ENCODE measurements at regions not wholly inside any gene's neighbourhood (a gene's known extent, or its start where the extent isn't known, plus 50 kb on each side); places are given as distances from the start of the nearest gene placed in this dataset.

GRCh38 chr2:180675170-180675569 lies 305.2 kb upstream of the UBE2E3 start:
- DNase-seq = no peak
- ATAC-seq = no peak
- intact Hi-C loops (cut with micrococcal nuclease) = no loop called here

GRCh38 chr2:180672377-180672776 lies 308.0 kb upstream of the UBE2E3 start:
- intact Hi-C loops (cut with micrococcal nuclease) = no loop called here
- no peak for ATAC-seq
- DNase-seq = no peak

GRCh38 chr2:180670302-180671003 lies 310.0 kb upstream of the UBE2E3 start:
- DNase-seq (no peak), ATAC-seq (no peak)
- intact Hi-C loops (cut with micrococcal nuclease) = no loop called here

- intact Hi-C loops (cut with micrococcal nuclease) = no loop called here
- DNase-seq (no peak), ATAC-seq (no peak)
These were observed 311.4 kb upstream of the UBE2E3 start for GRCh38 chr2:180669016-180669415.

GRCh38 chr2:180664507-180664906 lies 315.9 kb upstream of the UBE2E3 start:
- intact Hi-C loops (cut with micrococcal nuclease) = no loop called here
- DNase-seq (no peak), ATAC-seq (no peak)

GRCh38 chr2:180662941-180663471 lies 317.4 kb upstream of the UBE2E3 start:
- no peak for ATAC-seq
- intact Hi-C loops (cut with micrococcal nuclease) = no loop called here
- no peak for DNase-seq

- intact Hi-C loops (cut with micrococcal nuclease) = no loop called here
- DNase-seq (no peak), ATAC-seq (no peak)
These were observed 317.9 kb upstream of the UBE2E3 start for GRCh38 chr2:180662521-180662920.

GRCh38 chr2:180661686-180662030 lies 318.7 kb upstream of the UBE2E3 start:
- DNase-seq = no peak
- ATAC-seq = no peak
- intact Hi-C loops (cut with micrococcal nuclease) = no loop called here

- ATAC-seq = no peak
- intact Hi-C loops (cut with micrococcal nuclease) = no loop called here
- DNase-seq = no peak
These were observed 319.3 kb upstream of the UBE2E3 start for GRCh38 chr2:180660881-180661685.

GRCh38 chr2:180660207-180660606 lies 320.2 kb upstream of the UBE2E3 start:
- ATAC-seq = no peak
- intact Hi-C loops (cut with micrococcal nuclease) = no loop called here
- DNase-seq = no peak

- DNase-seq = no peak
- no peak for ATAC-seq
- intact Hi-C loops (cut with micrococcal nuclease) = no loop called here
These were observed 323.4 kb upstream of the UBE2E3 start for GRCh38 chr2:180657054-180657453.

- no peak for ATAC-seq
- no peak for DNase-seq
- intact Hi-C loops (cut with micrococcal nuclease) = no loop called here
These were observed 324.0 kb upstream of the UBE2E3 start for GRCh38 chr2:180656455-180656847.

GRCh38 chr2:180655842-180656454 lies 324.5 kb upstream of the UBE2E3 start:
- ATAC-seq (no peak), DNase-seq (no peak)
- intact Hi-C loops (cut with micrococcal nuclease) = no loop called here

GRCh38 chr2:180655393-180655792 lies 325.0 kb upstream of the UBE2E3 start:
- ATAC-seq = no peak
- intact Hi-C loops (cut with micrococcal nuclease) = no loop called here
- no peak for DNase-seq

- ATAC-seq (no peak), DNase-seq (no peak)
- intact Hi-C loops (cut with micrococcal nuclease) = no loop called here
These were observed 326.9 kb upstream of the UBE2E3 start for GRCh38 chr2:180653481-180653880.

- intact Hi-C loops (cut with micrococcal nuclease) = no loop called here
- DNase-seq = no peak
- no peak for ATAC-seq
These were observed 327.6 kb upstream of the UBE2E3 start for GRCh38 chr2:180652794-180653193.

- intact Hi-C loops (cut with micrococcal nuclease) = no loop called here
- DNase-seq (no peak), ATAC-seq (no peak)
These were observed 328.8 kb upstream of the UBE2E3 start for GRCh38 chr2:180651596-180651995.

GRCh38 chr2:180647621-180648020 lies 332.8 kb upstream of the UBE2E3 start:
- intact Hi-C loops (cut with micrococcal nuclease) = no loop called here

GRCh38 chr2:180647221-180647620 lies 333.2 kb upstream of the UBE2E3 start:
- intact Hi-C loops (cut with micrococcal nuclease) = no loop called here
- DNase-seq (no peak), ATAC-seq (peak; percentile 58)

More at GRCh38 chr2:180647621-180648020, 332.8 kb upstream of the UBE2E3 start:
- ATAC-seq = peak; percentile 91
- peak; percentile 31 for DNase-seq

- no peak for DNase-seq
- ATAC-seq = no peak
- intact Hi-C loops (cut with micrococcal nuclease) = no loop called here
These were observed 333.6 kb upstream of the UBE2E3 start for GRCh38 chr2:180646756-180647155.
